ENCODE measurements at regions not wholly inside any gene's neighbourhood (a gene's known extent, or its start where the extent isn't known, plus 50 kb on each side); places are given as distances from the start of the nearest gene placed in this dataset.

DNA sequence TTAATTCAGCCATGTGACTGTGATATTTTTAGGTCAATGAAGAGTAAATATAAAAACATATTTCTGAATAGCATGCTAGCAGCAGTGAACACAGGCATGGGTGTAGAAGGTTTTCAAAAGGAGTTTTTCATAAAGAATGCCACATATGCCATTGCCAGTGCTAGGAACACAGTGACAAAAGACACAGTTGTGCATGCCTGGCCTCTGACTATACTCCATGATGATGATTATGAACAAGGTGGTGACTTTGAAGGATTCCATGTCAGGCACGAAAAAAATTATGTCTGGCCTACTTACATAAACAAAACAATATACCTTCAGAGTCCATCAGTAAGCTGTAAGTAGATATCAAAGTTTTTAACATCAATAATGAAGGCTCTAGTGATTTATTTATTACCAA, 438.7 kb downstream of the TLE1 start:
- no peaks in the 10 kb centered on the region for H3K9me3 ChIP-seq
- H3K36me3 ChIP-seq, result no peaks in the 10 kb centered on the region
- ATAC-seq (no peak), FAIRE-seq (no peak), DNase-seq (no peak)
- no peaks in the 10 kb centered on the region for H3K27me3 ChIP-seq
- 31 to 44% methylated on average over 1 of the region's 1 CpG for WGBS, 2 donors
- intact Hi-C loops (cut with DNase I), result no loop called here
- H3K4me3 ChIP-seq, result no peak overlapping the region
- TF ChIP-seq, protein P1, sequence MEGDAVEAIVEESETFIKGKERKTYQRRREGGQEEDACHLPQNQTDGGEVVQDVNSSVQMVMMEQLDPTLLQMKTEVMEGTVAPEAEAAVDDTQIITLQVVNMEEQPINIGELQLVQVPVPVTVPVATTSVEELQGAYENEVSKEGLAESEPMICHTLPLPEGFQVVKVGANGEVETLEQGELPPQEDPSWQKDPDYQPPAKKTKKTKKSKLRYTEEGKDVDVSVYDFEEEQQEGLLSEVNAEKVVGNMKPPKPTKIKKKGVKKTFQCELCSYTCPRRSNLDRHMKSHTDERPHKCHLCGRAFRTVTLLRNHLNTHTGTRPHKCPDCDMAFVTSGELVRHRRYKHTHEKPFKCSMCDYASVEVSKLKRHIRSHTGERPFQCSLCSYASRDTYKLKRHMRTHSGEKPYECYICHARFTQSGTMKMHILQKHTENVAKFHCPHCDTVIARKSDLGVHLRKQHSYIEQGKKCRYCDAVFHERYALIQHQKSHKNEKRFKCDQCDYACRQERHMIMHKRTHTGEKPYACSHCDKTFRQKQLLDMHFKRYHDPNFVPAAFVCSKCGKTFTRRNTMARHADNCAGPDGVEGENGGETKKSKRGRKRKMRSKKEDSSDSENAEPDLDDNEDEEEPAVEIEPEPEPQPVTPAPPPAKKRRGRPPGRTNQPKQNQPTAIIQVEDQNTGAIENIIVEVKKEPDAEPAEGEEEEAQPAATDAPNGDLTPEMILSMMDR (IDR thresholded peaks at IDR 0.05), result no peak
- H3K27ac ChIP-seq, result no peak overlapping the region
- no peaks in the 10 kb centered on the region for H3K4me1 ChIP-seq

DNA sequence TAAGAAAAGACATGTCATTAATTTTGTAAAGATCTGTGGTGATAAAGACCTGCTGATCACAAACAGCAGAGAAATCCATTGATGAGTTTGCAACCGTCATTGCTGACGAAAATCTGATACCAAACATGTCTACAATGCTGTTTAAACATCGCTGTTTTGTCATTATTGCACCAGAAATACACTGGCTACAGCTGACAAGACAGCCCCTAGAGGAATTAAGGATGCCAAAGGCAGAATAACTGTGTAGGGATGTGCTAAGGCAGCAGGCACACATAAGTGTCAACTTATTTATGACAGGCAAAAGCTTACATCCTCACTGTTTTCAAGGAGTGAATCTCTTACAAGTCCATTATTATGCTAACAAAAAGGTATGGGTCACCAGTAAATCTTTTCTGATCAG, 439.3 kb downstream of the TLE1 start:
- TF ChIP-seq, protein P1 (IDR thresholded peaks at IDR 0.05), result no peak
- H3K4me3 ChIP-seq, result no peak overlapping the region
- no peak for DNase-seq
- H3K9me3 ChIP-seq, result no peaks in the 10 kb centered on the region
- H3K27me3 ChIP-seq, result no peaks in the 10 kb centered on the region
- WGBS, 2 donors, result 47 to 61% methylated on average over 3 of the region's 3 CpGs
- H3K27ac ChIP-seq, result no peak overlapping the region
- H3K4me1 ChIP-seq, result no peaks in the 10 kb centered on the region
- H3K36me3 ChIP-seq, result no peaks in the 10 kb centered on the region
- intact Hi-C loops (cut with DNase I), result no loop called here
- FAIRE-seq, result no peak
- ATAC-seq, result no peak

DNA sequence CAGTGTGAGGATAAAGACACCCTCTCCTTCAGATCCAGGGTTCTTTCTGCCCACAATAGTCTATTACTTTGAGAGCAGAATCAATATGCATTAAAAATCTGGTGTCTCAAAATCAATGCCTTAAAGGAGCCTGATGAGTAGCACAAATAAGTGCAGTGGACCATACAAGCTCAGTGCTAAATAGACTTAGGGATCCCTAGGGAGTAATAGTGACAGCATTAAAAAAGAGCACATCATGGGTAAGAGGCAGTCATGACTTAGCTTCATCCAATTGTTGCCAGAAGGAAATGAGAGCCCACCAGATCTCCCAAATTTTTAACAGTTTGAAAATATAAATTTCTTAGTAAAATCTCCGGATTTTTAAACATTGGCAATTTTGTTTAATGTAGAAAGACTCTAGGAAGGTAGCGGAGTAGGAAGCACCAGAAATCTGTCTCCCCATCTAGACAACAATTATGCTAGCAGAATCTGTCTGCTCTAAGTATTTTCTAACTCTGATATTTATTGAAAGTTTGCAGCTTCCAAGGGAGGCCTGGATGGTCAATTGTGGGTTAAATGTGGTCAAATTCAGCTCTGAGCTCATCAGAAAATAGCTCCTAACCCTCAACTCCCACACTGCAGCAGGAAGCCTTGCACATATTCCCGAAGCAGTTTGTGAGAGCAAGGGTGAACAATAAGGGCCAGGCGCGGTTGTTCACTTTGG, 443.9 kb downstream of the TLE1 start:
- H3K36me3 ChIP-seq, result no peaks in the 10 kb centered on the region
- H3K4me3 ChIP-seq, result no peak overlapping the region
- WGBS, 2 donors, result 69% methylated on average over 5 of the region's 5 CpGs
- H3K9me3 ChIP-seq, result no peaks in the 10 kb centered on the region
- no peak for DNase-seq
- no peak for FAIRE-seq
- no peaks in the 10 kb centered on the region for H3K4me1 ChIP-seq
- intact Hi-C loops (cut with DNase I), result no loop called here
- ATAC-seq, result no peak
- no peaks in the 10 kb centered on the region for H3K27me3 ChIP-seq
- TF ChIP-seq, protein P1 (IDR thresholded peaks at IDR 0.05), result no peak
- H3K27ac ChIP-seq, result no peak overlapping the region

DNA sequence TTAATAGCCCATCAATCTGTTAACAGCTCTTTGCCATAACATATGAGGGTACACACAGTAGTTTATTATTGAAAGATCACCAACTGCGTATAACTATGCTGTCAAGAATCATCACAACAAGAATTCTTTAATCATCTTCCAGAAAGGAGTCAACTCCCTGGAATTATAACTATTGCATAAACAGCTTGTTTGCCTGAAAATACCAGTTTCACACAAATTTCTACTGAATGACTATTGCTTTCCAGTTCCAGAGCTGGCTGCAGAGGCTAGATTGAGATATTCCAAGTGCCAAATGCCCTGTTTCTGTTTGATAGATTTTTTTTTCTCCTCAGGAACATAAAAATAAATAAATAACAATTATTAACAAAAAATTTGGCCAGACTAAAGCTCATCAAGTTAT, 444.7 kb downstream of the TLE1 start:
- no peaks in the 10 kb centered on the region for H3K27me3 ChIP-seq
- WGBS, 2 donors, result 39 to 47% methylated on average over 1 of the region's 1 CpG
- TF ChIP-seq, protein P1 (IDR thresholded peaks at IDR 0.05), result no peak
- no peak for DNase-seq
- H3K4me1 ChIP-seq, result no peaks in the 10 kb centered on the region
- no peak for FAIRE-seq
- H3K27ac ChIP-seq, result no peak overlapping the region
- intact Hi-C loops (cut with DNase I), result no loop called here
- ATAC-seq, result no peak
- H3K4me3 ChIP-seq, result no peak overlapping the region
- no peaks in the 10 kb centered on the region for H3K36me3 ChIP-seq
- no peaks in the 10 kb centered on the region for H3K9me3 ChIP-seq

DNA sequence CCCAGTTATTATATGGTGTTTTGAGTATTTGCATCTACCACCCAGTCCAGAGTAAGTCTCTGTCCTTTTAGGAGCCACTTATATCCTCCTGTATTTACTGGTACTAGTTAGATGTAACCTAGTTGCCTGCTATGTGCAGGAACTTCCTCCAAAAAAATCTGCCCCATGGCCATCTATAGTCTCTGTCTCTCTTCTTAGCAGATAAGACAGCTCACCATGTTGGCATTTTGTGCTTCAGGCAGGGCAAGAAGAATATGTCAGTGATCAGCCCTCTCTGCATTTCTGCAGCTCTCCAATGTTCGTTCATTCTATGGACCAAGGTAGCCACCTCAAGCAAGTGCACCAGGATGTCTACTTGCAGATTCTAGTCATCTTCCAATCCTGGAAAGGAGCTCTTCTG, 446.5 kb downstream of the TLE1 start:
- Histone ChIP-seq H3K9me3 (no peaks in the 10 kb centered on the region), H3K27ac (no peak overlapping the region), H3K4me1 (no peaks in the 10 kb centered on the region), H3K36me3 (no peaks in the 10 kb centered on the region), H3K27me3 (no peaks in the 10 kb centered on the region), H3K4me3 (no peak overlapping the region)
- WGBS, 2 donors, result 58 to 82% methylated on average over 1 of the region's 1 CpG
- no peak for FAIRE-seq
- no peak for DNase-seq
- ATAC-seq, result no peak
- TF ChIP-seq, protein P1 (IDR thresholded peaks at IDR 0.05), result no peak
- intact Hi-C loops (cut with DNase I), result no loop called here

All from pancreas (tissue), 10 donors.